SK-N-SH (cell line): ENCODE measurements at regions not wholly inside any gene's neighbourhood (a gene's known extent, or its start where the extent isn't known, plus 50 kb on each side); places are given as distances from the start of the nearest gene placed in this dataset.

Experiments used
- CTCF ChIA-PET: fragments of 300-600, 350-600 bp; formaldehyde crosslinking; extraction: SDS; loops from one replicate; lab custom pipeline; 2021; lab: Yijun Ruan, JAX
- POLR2A ChIA-PET: fragments of 350-600 bp; sonication (Branson Sonifier 250); formaldehyde crosslinking; extraction: SDS; loops from one replicate; lab custom pipeline; 2020; ENCODE audit warnings: antibody characterized with exemption, inconsistent platforms; lab: Yijun Ruan, JAX
- DNase-seq: peaks from one replicate; pipeline ENCODE4 v3.0.0; 2012
- H2AFZ ChIP-seq: fragments of 200-600 bp; sonication (generic); 2 replicates; pipeline ENCODE4 v1.8.1; 2016; ENCODE audit warnings: antibody characterized with exemption, mild to moderate bottlenecking, low read depth
- H3F3A ChIP-seq: fragments of 200-600 bp; sonication (generic); replicated peaks from 2 replicates; pipeline ENCODE3; 2016; ENCODE audit warnings: antibody characterized with exemption, mild to moderate bottlenecking; ENCODE audit not compliant: insufficient read depth
- H3K27ac ChIP-seq, 2 experiments: fragments of 200-500 bp in 1 of 2; fragments of 200-600 bp in 1 of 2; sonication (Bioruptor generic) in 1 of 2; sonication (generic), shearing (Covaris generic) in 1 of 2; 2 replicates each; pipeline versions ENCODE4 v1.5.1 to v1.6.1; 2014 to 2016; ENCODE audit warnings: low read depth in 2 of 2, inconsistent platforms in 1 of 2, low read length in 1 of 2, mild to moderate bottlenecking in 1 of 2, mixed read lengths in 1 of 2
- H3K27me3 ChIP-seq: fragments of 200-600 bp; sonication (generic), shearing (Covaris generic); 2 replicates; pipeline ENCODE4 v1.6.1; 2016; ENCODE audit warnings: mixed run types; ENCODE audit not compliant: insufficient read depth
- H3K36me3 ChIP-seq, 2 experiments: fragments of 200-500 bp in 1 of 2; fragments of 200-600 bp in 1 of 2; sonication (Bioruptor generic) in 1 of 2; sonication (generic) in 1 of 2; replicated peaks in 1 of 2; 2 replicates each; pipeline versions ENCODE3 to v1.5.1; 2014 to 2016; ENCODE audit warnings: low read length in 1 of 2, mild to moderate bottlenecking in 1 of 2; ENCODE audit not compliant: insufficient read depth in 2 of 2, control insufficient read depth in 1 of 2
- H3K4me1 ChIP-seq, 2 experiments: fragments of 200-500 bp in 1 of 2; fragments of 200-600 bp in 1 of 2; sonication (Bioruptor generic) in 1 of 2; sonication (generic), shearing (Covaris generic) in 1 of 2; 2 replicates each; pipeline versions ENCODE4 v1.5.1 to v1.6.1; 2014 to 2016; ENCODE audit warnings: low read depth in 1 of 2, low read length in 1 of 2, mixed run types in 1 of 2; ENCODE audit not compliant: insufficient read depth in 2 of 2, control insufficient read depth in 1 of 2
- H3K4me2 ChIP-seq: fragments of 200-600 bp; sonication (generic), shearing (Covaris generic); 2 replicates; pipeline ENCODE4 v1.6.1; 2017; ENCODE audit warnings: mixed run types
- H3K4me3 ChIP-seq, 2 experiments: fragments of 200-500 bp in 1 of 2; fragments of 200-600 bp in 1 of 2; sonication (Bioruptor generic) in 1 of 2; sonication (generic), shearing (Covaris generic) in 1 of 2; 2 replicates each; pipeline versions ENCODE4 v1.5.1 to v1.8.1; 2014 to 2016; ENCODE audit warnings: low read depth in 2 of 2, inconsistent platforms in 1 of 2, low read length in 1 of 2, mild to moderate bottlenecking in 1 of 2, mixed read lengths in 1 of 2, moderate library complexity in 1 of 2
- H3K79me2 ChIP-seq: fragments of 200-600 bp; sonication (generic); 2 replicates; pipeline ENCODE4 v1.8.1; 2017; ENCODE audit warnings: mild to moderate bottlenecking; ENCODE audit not compliant: insufficient read depth
- H3K9ac ChIP-seq: fragments of 200-600 bp; sonication (generic); 2 replicates; pipeline ENCODE4 v1.6.1; 2017; ENCODE audit warnings: mixed run types
- H3K9me2 ChIP-seq: fragments of 200-600 bp; sonication (generic); 2 replicates; pipeline ENCODE4 v1.6.1; 2017; ENCODE audit warnings: mixed run types
- H3K9me3 ChIP-seq: fragments of 200-600 bp; sonication (generic); 2 replicates; pipeline ENCODE4 v1.6.1; 2017; ENCODE audit warnings: mixed run types, mild to moderate bottlenecking, moderate library complexity
- H4K20me1 ChIP-seq: fragments of 200-600 bp; sonication (generic); 2 replicates; pipeline ENCODE4 v1.6.1; 2017; ENCODE audit warnings: mild to moderate bottlenecking, mixed run types; ENCODE audit not compliant: insufficient read depth
- CHD2 ChIP-seq: fragments of 150-350 bp; IDR thresholded peaks from 2 replicates; pipeline ENCODE4 v1.6.1; 2018; ENCODE audit warnings: low read length; ENCODE audit not compliant: partially characterized antibody
- CTCF ChIP-seq: fragments of 200-600 bp; sonication (generic); IDR thresholded peaks from 2 replicates; pipeline ENCODE4 v1.6.1; 2017; ENCODE audit warnings: antibody characterized with exemption, mild to moderate bottlenecking, moderate library complexity
- ELF1 ChIP-seq: IDR thresholded peaks from 2 replicates; pipeline ENCODE4 v1.4.0; 2012
- EZH2phosphoT487 ChIP-seq: fragments of 200-600 bp; sonication (generic); IDR thresholded peaks from 2 replicates; pipeline ENCODE4 v1.6.1; 2017; ENCODE audit warnings: low read depth, mixed run types, mild to moderate bottlenecking, antibody characterized with exemption, moderate library complexity, borderline replicate concordance
- FOXJ3 ChIP-seq: sonication (generic); formaldehyde crosslinking; IDR thresholded peaks from 2 replicates; pipeline ENCODE4 v1.5.1; 2020; ENCODE audit warnings: mild to moderate bottlenecking, missing genetic modification reagents
- IRF3 ChIP-seq: fragments of 150-350 bp; IDR thresholded peaks from 2 replicates; pipeline ENCODE4 v1.6.1; 2016; ENCODE audit warnings: mild to moderate bottlenecking, low read depth, low read length
- JUND ChIP-seq: IDR thresholded peaks from 2 replicates; pipeline ENCODE4 v1.4.0; 2012
- MEF2A ChIP-seq: IDR thresholded peaks from 2 replicates; pipeline ENCODE4 v1.4.0; 2012; ENCODE audit warnings: low read depth, borderline replicate concordance
- MXI1 ChIP-seq: IDR thresholded peaks from 2 replicates; pipeline ENCODE4 v1.6.1; 2012; ENCODE audit warnings: mild to moderate bottlenecking, low read depth, low read length, improper control_type of control experiment
- NFIC ChIP-seq: IDR thresholded peaks from 2 replicates; pipeline ENCODE4 v1.4.0; 2012; ENCODE audit warnings: borderline replicate concordance
- NRF1 ChIP-seq: IDR thresholded peaks from 2 replicates; pipeline ENCODE4 v1.6.1; 2012; ENCODE audit warnings: low read depth, mild to moderate bottlenecking, low read length
- POLR2AphosphoS5 ChIP-seq: IDR thresholded peaks from 2 replicates; pipeline ENCODE4 v1.6.1; 2012; ENCODE audit warnings: low read depth, low read length
- RAD21 ChIP-seq: IDR thresholded peaks from 2 replicates; pipeline ENCODE4 v1.6.1; 2012; ENCODE audit warnings: mild to moderate bottlenecking, low read length
- RFX5 ChIP-seq: IDR thresholded peaks from 2 replicates; pipeline ENCODE4 v1.6.1; 2012; ENCODE audit warnings: mild to moderate bottlenecking, improper control_type of control experiment, low read length
- RXRA ChIP-seq: IDR thresholded peaks from 2 replicates; pipeline ENCODE4 v1.4.0; 2012; ENCODE audit warnings: low read depth, mild to moderate bottlenecking, borderline replicate concordance
- TAF1 ChIP-seq: IDR thresholded peaks from 2 replicates; pipeline ENCODE4 v1.6.1; 2012; ENCODE audit warnings: low read depth, mild to moderate bottlenecking, low read length, moderate library complexity, borderline replicate concordance
- TEAD4 ChIP-seq: IDR thresholded peaks from 2 replicates; pipeline ENCODE4 v1.4.0; 2012; ENCODE audit warnings: mild to moderate bottlenecking, borderline replicate concordance; ENCODE audit not compliant: insufficient read depth
- USF1 ChIP-seq: IDR thresholded peaks from 2 replicates; pipeline ENCODE4 v1.4.0; 2012; ENCODE audit warnings: low read depth, borderline replicate concordance
- WGBS: methylation state at CpG from one replicate; pipeline ENCODE4 v1.1.6; 2017; ENCODE audit warnings: low lambda C conversion rate; 5-methylcytosine and 5-hydroxymethylcytosine counted together
- TF ChIP-seq, protein P1 (sequence below): IDR thresholded peaks from 2 replicates; pipeline ENCODE4 v1.6.1; 2012; ENCODE audit warnings: mild to moderate bottlenecking, low read depth, low read length, moderate library complexity
- TF ChIP-seq, protein P2 (sequence below): IDR thresholded peaks from 2 replicates; pipeline ENCODE4; 2012

GRCh38 chr7:156560696-156561095 is 79.9 kb upstream of the RNF32 start:
- no peaks in the 10 kb centered on the region for H3F3A ChIP-seq
- no peaks in the 10 kb centered on the region for H3K27me3 ChIP-seq
- H3K9ac ChIP-seq: no peak overlapping the region
- H4K20me1 ChIP-seq: no peaks in the 10 kb centered on the region
- CTCF ChIA-PET: no interaction called here
- H3K36me3 ChIP-seq: no peaks in the 10 kb centered on the region
- POLR2A ChIA-PET: no interaction called here
- no peaks in the 10 kb centered on the region for H3K79me2 ChIP-seq
- no peaks in the 10 kb centered on the region for H3K9me2 ChIP-seq
- no peak for DNase-seq
- H3K4me2 ChIP-seq: no peak overlapping the region
- no peaks in the 10 kb centered on the region for H3K9me3 ChIP-seq
- no peaks in the 10 kb centered on the region for H3K4me1 ChIP-seq
- no peak for TF ChIP-seq RXRA
- TF ChIP-seq IRF3: no peak
- no peak for TF ChIP-seq RFX5
- TF ChIP-seq CHD2: no peak
- no peak for TF ChIP-seq TAF1
- no peak for TF ChIP-seq JUND
- TF ChIP-seq FOXJ3 (CRISPR knock-in tag): no peak
- no peak for TF ChIP-seq TEAD4
- TF ChIP-seq EZH2phosphoT487: no peak
- no peak overlapping the region for H2AFZ ChIP-seq
- no peak overlapping the region for H3K27ac ChIP-seq
- WGBS: 46% methylated on average over 6 of the region's 6 CpGs
- no peak overlapping the region for H3K4me3 ChIP-seq

DNA sequence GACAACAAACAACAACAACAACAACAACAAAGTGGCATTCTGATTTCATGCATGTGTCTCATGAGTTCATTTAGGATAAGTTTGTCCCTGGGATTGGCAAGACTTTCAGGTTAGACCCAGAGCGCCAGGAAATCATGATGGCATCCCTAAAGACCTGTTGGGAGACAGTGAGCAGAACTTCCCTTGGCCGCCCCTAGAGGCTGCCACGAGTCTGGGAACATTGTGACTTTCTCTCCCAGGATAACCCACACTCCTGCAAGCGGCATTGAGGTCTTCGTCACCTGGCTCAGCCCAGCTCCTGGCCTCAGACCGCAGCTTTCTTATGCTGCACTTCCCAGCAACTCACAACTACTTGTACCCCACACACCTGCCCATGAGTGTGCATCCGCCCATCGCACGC is 80.5 kb upstream of the RNF32 start:
- WGBS: 57% methylated on average over 9 of the region's 9 CpGs
- no peaks in the 10 kb centered on the region for H3K9me3 ChIP-seq
- no peaks in the 10 kb centered on the region for H3K79me2 ChIP-seq
- H3K4me2 ChIP-seq: no peak overlapping the region
- no peak overlapping the region for H3K27ac ChIP-seq
- no peaks in the 10 kb centered on the region for H4K20me1 ChIP-seq
- H3K27me3 ChIP-seq: no peaks in the 10 kb centered on the region
- no peak for TF ChIP-seq ELF1
- no peak for TF ChIP-seq MXI1
- no peak for TF ChIP-seq TAF1
- no peak for TF ChIP-seq NFIC
- no peak for TF ChIP-seq USF1
- peak; percentile 44 for TF ChIP-seq RAD21
- TF ChIP-seq, protein P1, sequence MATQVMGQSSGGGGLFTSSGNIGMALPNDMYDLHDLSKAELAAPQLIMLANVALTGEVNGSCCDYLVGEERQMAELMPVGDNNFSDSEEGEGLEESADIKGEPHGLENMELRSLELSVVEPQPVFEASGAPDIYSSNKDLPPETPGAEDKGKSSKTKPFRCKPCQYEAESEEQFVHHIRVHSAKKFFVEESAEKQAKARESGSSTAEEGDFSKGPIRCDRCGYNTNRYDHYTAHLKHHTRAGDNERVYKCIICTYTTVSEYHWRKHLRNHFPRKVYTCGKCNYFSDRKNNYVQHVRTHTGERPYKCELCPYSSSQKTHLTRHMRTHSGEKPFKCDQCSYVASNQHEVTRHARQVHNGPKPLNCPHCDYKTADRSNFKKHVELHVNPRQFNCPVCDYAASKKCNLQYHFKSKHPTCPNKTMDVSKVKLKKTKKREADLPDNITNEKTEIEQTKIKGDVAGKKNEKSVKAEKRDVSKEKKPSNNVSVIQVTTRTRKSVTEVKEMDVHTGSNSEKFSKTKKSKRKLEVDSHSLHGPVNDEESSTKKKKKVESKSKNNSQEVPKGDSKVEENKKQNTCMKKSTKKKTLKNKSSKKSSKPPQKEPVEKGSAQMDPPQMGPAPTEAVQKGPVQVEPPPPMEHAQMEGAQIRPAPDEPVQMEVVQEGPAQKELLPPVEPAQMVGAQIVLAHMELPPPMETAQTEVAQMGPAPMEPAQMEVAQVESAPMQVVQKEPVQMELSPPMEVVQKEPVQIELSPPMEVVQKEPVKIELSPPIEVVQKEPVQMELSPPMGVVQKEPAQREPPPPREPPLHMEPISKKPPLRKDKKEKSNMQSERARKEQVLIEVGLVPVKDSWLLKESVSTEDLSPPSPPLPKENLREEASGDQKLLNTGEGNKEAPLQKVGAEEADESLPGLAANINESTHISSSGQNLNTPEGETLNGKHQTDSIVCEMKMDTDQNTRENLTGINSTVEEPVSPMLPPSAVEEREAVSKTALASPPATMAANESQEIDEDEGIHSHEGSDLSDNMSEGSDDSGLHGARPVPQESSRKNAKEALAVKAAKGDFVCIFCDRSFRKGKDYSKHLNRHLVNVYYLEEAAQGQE: no peak
- no peak for TF ChIP-seq MEF2A
- TF ChIP-seq CTCF: peak; percentile 29; the same call in 1 of the 2 replicates
- TF ChIP-seq, protein P2, sequence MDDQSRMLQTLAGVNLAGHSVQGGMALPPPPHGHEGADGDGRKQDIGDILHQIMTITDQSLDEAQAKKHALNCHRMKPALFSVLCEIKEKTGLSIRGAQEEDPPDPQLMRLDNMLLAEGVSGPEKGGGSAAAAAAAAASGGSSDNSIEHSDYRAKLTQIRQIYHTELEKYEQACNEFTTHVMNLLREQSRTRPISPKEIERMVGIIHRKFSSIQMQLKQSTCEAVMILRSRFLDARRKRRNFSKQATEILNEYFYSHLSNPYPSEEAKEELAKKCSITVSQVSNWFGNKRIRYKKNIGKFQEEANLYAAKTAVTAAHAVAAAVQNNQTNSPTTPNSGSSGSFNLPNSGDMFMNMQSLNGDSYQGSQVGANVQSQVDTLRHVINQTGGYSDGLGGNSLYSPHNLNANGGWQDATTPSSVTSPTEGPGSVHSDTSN: no peak
- no peak for TF ChIP-seq NRF1
- no peak for TF ChIP-seq FOXJ3 (CRISPR knock-in tag)
- TF ChIP-seq POLR2AphosphoS5: no peak
- H3K36me3 ChIP-seq: no peaks in the 10 kb centered on the region
- no peaks in the 10 kb centered on the region for H3K9me2 ChIP-seq
- no peaks in the 10 kb centered on the region for H3F3A ChIP-seq
- CTCF ChIA-PET: no interaction called here
- H3K4me3 ChIP-seq: no peak overlapping the region
- H2AFZ ChIP-seq: no peak overlapping the region
- H3K4me1 ChIP-seq: no peaks in the 10 kb centered on the region
- DNase-seq: peak; percentile 48
- POLR2A ChIA-PET: no interaction called here
- H3K9ac ChIP-seq: no peak overlapping the region
